GM23338 (cell line): ENCODE measurements at regions not wholly inside any gene's neighbourhood (a gene's known extent, or its start where the extent isn't known, plus 50 kb on each side); places are given as distances from the start of the nearest gene placed in this dataset.

ENCODE experiments used
- ATAC-seq: fragments of 200-7000 bp; cut with Tn5 transposase; 3 replicates; pipeline ENCODE4 v1.9.1; 2020
- DNase-seq: peaks from one replicate; pipeline ENCODE4 v3.0.0-alpha.2; 2015; ENCODE audit warnings: low spot score
- H2AFZ ChIP-seq: fragments of 200-600 bp; sonication (generic); 2 replicates; pipeline ENCODE4 v1.8.0; 2016; ENCODE audit warnings: antibody characterized with exemption, mild to moderate bottlenecking, moderate library complexity
- H3F3A ChIP-seq: fragments of 200-600 bp; sonication (generic); replicated peaks from 2 replicates; pipeline ENCODE4 v1.8.0; 2017; ENCODE audit warnings: antibody characterized with exemption, mixed run types, low read depth
- H3K27ac ChIP-seq: fragments of 200-600 bp; sonication (generic); 2 replicates; pipeline ENCODE4 v1.6.1; 2016; ENCODE audit warnings: low read depth
- H3K27me3 ChIP-seq: fragments of 200-600 bp; sonication (generic); 2 replicates; pipeline ENCODE4 v1.8.0; 2016; ENCODE audit warnings: mild to moderate bottlenecking, mixed run types, moderate library complexity; ENCODE audit not compliant: insufficient read depth
- H3K36me3 ChIP-seq: fragments of 200-600 bp; sonication (generic); 2 replicates; pipeline ENCODE4 v1.8.0; 2016; ENCODE audit warnings: mild to moderate bottlenecking; ENCODE audit not compliant: insufficient read depth
- H3K4me1 ChIP-seq: fragments of 200-600 bp; sonication (generic); 2 replicates; pipeline ENCODE4 v1.8.0; 2016; ENCODE audit warnings: mild to moderate bottlenecking, moderate library complexity; ENCODE audit not compliant: insufficient read depth
- H3K4me2 ChIP-seq: fragments of 200-600 bp; sonication (generic); 2 replicates; pipeline ENCODE4 v1.7.1; 2017; ENCODE audit warnings: mixed run types
- H3K4me3 ChIP-seq: fragments of 200-600 bp; sonication (generic); 2 replicates; pipeline ENCODE4 v1.6.1; 2016; ENCODE audit warnings: mixed run types
- H3K79me2 ChIP-seq: fragments of 200-600 bp; sonication (generic); replicated peaks from 2 replicates; pipeline ENCODE4 v1.8.0; 2017; ENCODE audit warnings: mild to moderate bottlenecking; ENCODE audit not compliant: insufficient read depth
- H3K9me2 ChIP-seq: fragments of 200-600 bp; sonication (generic); 2 replicates; pipeline ENCODE4 v1.8.0; 2017; ENCODE audit not compliant: insufficient read depth
- H4K20me1 ChIP-seq: fragments of 200-600 bp; sonication (generic); replicated peaks from 2 replicates; pipeline ENCODE4 v1.8.0; 2017; ENCODE audit warnings: mild to moderate bottlenecking; ENCODE audit not compliant: insufficient read depth
- H3K27ac Mint-ChIP-seq: 2 replicates; pipeline ENCODE4 v1.8.0; 2020; ENCODE audit warnings: inconsistent platforms, mild to moderate bottlenecking, moderate library complexity, mixed read lengths
- H3K27me3 Mint-ChIP-seq: 3 replicates; pipeline ENCODE4 v1.8.0; 2022; ENCODE audit warnings: low read depth, mild to moderate bottlenecking, moderate library complexity, mixed read lengths, inconsistent platforms; ENCODE audit not compliant: insufficient read depth, poor library complexity
- H3K36me3 Mint-ChIP-seq: 3 replicates; pipeline ENCODE4 v1.8.0; 2021; ENCODE audit warnings: low read depth, mild to moderate bottlenecking, inconsistent platforms, moderate library complexity, mixed read lengths
- H3K4me1 Mint-ChIP-seq: 3 replicates; pipeline ENCODE4 v1.8.0; 2020; ENCODE audit warnings: mild to moderate bottlenecking, inconsistent platforms, mixed read lengths
- H3K4me3 Mint-ChIP-seq: 3 replicates; pipeline ENCODE4 v1.8.0; 2021; ENCODE audit warnings: moderate library complexity, mild to moderate bottlenecking, inconsistent platforms, mixed read lengths
- H3K9me3 Mint-ChIP-seq: 3 replicates; pipeline ENCODE4 v1.8.0; 2020; ENCODE audit warnings: moderate library complexity, mild to moderate bottlenecking, inconsistent platforms, mixed read lengths
- CREB1 ChIP-seq: fragments of 250-450 bp; sonication (Bioruptor Pico); IDR thresholded peaks from 2 replicates; pipeline ENCODE4 v1.5.0; 2020; ENCODE audit warnings: low read depth, mild to moderate bottlenecking, moderate library complexity
- EZH2 ChIP-seq: fragments of 200-600 bp; sonication (generic); IDR thresholded peaks from one replicate; pipeline ENCODE4 v1.8.0; 2017; ENCODE audit warnings: antibody characterized with exemption, mild to moderate bottlenecking, low read depth; ENCODE audit not compliant: unreplicated experiment
- JUNB ChIP-seq: IDR thresholded peaks from one replicate; pipeline ENCODE4 v1.6.1; 2016; ENCODE audit warnings: antibody characterized with exemption; ENCODE audit not compliant: unreplicated experiment
- POLR2AphosphoS5 ChIP-seq: IDR thresholded peaks from 2 replicates; pipeline ENCODE4 v1.6.1; 2016; ENCODE audit warnings: antibody characterized with exemption, low read depth
- STAT1 ChIP-seq: IDR thresholded peaks from one replicate; pipeline ENCODE4 v1.6.1; 2016; ENCODE audit warnings: antibody characterized with exemption; ENCODE audit not compliant: unreplicated experiment
- ZNF331 ChIP-seq: fragments of 250-450 bp; sonication (Bioruptor Pico); IDR thresholded peaks from 2 replicates; pipeline ENCODE4 v1.5.0; 2020; ENCODE audit warnings: low read depth, mild to moderate bottlenecking, moderate library complexity
- TF ChIP-seq, protein P1 (sequence below), 2 experiments: fragments of 200-600 bp in 1 of 2; sonication (generic) in 1 of 2; conservative IDR thresholded peaks; 2 replicates each; pipeline versions ENCODE4 v1.5.1 to v1.6.1; 2016 to 2017; ENCODE audit warnings: antibody characterized with exemption in 2 of 2, low read depth in 2 of 2, mild to moderate bottlenecking in 2 of 2, moderate library complexity in 1 of 2
- TF ChIP-seq, protein P2 (sequence below): fragments of 250-450 bp; sonication (Bioruptor Pico); IDR thresholded peaks from 2 replicates; pipeline ENCODE4 v1.5.0; 2020; ENCODE audit warnings: mild to moderate bottlenecking, moderate library complexity
- TF ChIP-seq, protein P3 (sequence below): IDR thresholded peaks from 2 replicates; pipeline ENCODE4 v1.6.1; 2016; ENCODE audit warnings: antibody characterized with exemption

DNA sequence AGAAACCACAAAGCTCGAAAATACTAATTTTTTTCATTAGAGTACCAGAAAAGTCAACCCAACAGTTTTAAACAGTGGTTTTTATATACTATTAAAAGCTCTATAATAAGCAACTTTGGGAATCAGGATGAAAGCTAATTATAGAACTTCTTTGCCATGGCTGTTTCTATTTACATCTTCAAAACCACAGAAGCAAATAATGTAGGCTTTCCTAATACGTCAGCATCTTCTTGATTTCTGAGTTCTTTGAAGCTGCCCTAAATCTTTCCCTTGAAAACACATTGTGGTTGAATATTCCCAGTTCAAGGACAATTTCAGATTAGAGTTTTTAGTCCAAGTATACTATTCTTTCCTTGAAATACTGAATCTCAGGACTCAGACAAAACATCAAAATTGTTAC lies 460.2 kb upstream of the FAT1 start:
- ATAC-seq: no peak
- H3K4me1 ChIP-seq: no peaks in the 10 kb centered on the region
- peaks cover 2% of the 10 kb centered on the region for H3K27me3 Mint-ChIP-seq
- H3F3A ChIP-seq: no peaks in the 10 kb centered on the region
- peaks cover 22% of the 10 kb centered on the region for H3K4me1 Mint-ChIP-seq
- no peak overlapping the region for H3K4me2 ChIP-seq
- TF ChIP-seq STAT1 (no peak), POLR2AphosphoS5 (no peak), ZNF331 (CRISPR knock-in tag) (no peak), JUNB (no peak), CREB1 (CRISPR knock-in tag) (no peak), EZH2 (no peak)
- TF ChIP-seq, protein P1, sequence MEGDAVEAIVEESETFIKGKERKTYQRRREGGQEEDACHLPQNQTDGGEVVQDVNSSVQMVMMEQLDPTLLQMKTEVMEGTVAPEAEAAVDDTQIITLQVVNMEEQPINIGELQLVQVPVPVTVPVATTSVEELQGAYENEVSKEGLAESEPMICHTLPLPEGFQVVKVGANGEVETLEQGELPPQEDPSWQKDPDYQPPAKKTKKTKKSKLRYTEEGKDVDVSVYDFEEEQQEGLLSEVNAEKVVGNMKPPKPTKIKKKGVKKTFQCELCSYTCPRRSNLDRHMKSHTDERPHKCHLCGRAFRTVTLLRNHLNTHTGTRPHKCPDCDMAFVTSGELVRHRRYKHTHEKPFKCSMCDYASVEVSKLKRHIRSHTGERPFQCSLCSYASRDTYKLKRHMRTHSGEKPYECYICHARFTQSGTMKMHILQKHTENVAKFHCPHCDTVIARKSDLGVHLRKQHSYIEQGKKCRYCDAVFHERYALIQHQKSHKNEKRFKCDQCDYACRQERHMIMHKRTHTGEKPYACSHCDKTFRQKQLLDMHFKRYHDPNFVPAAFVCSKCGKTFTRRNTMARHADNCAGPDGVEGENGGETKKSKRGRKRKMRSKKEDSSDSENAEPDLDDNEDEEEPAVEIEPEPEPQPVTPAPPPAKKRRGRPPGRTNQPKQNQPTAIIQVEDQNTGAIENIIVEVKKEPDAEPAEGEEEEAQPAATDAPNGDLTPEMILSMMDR (conservative IDR thresholded peaks at IDR 0.05; ENCODE audit: low read depth in 2 of 2): no peak
- TF ChIP-seq, protein P2, sequence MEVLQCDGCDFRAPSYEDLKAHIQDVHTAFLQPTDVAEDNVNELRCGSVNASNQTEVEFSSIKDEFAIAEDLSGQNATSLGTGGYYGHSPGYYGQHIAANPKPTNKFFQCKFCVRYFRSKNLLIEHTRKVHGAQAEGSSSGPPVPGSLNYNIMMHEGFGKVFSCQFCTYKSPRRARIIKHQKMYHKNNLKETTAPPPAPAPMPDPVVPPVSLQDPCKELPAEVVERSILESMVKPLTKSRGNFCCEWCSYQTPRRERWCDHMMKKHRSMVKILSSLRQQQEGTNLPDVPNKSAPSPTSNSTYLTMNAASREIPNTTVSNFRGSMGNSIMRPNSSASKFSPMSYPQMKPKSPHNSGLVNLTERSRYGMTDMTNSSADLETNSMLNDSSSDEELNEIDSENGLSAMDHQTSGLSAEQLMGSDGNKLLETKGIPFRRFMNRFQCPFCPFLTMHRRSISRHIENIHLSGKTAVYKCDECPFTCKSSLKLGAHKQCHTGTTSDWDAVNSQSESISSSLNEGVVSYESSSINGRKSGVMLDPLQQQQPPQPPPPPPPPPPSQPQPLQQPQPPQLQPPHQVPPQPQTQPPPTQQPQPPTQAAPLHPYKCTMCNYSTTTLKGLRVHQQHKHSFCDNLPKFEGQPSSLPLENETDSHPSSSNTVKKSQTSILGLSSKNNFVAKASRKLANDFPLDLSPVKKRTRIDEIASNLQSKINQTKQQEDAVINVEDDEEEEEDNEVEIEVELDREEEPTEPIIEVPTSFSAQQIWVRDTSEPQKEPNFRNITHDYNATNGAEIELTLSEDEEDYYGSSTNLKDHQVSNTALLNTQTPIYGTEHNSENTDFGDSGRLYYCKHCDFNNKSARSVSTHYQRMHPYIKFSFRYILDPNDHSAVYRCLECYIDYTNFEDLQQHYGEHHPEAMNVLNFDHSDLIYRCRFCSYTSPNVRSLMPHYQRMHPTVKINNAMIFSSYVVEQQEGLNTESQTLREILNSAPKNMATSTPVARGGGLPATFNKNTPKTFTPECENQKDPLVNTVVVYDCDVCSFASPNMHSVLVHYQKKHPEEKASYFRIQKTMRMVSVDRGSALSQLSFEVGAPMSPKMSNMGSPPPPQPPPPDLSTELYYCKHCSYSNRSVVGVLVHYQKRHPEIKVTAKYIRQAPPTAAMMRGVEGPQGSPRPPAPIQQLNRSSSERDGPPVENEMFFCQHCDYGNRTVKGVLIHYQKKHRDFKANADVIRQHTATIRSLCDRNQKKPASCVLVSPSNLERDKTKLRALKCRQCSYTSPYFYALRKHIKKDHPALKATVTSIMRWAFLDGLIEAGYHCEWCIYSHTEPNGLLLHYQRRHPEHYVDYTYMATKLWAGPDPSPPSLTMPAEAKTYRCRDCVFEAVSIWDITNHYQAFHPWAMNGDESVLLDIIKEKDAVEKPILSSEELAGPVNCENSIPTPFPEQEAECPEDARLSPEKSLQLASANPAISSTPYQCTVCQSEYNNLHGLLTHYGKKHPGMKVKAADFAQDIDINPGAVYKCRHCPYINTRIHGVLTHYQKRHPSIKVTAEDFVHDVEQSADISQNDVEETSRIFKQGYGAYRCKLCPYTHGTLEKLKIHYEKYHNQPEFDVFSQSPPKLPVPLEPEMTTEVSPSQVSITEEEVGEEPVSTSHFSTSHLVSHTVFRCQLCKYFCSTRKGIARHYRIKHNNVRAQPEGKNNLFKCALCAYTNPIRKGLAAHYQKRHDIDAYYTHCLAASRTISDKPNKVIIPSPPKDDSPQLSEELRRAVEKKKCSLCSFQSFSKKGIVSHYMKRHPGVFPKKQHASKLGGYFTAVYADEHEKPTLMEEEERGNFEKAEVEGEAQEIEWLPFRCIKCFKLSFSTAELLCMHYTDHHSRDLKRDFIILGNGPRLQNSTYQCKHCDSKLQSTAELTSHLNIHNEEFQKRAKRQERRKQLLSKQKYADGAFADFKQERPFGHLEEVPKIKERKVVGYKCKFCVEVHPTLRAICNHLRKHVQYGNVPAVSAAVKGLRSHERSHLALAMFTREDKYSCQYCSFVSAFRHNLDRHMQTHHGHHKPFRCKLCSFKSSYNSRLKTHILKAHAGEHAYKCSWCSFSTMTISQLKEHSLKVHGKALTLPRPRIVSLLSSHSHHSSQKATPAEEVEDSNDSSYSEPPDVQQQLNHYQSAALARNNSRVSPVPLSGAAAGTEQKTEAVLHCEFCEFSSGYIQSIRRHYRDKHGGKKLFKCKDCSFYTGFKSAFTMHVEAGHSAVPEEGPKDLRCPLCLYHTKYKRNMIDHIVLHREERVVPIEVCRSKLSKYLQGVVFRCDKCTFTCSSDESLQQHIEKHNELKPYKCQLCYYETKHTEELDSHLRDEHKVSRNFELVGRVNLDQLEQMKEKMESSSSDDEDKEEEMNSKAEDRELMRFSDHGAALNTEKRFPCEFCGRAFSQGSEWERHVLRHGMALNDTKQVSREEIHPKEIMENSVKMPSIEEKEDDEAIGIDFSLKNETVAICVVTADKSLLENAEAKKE (CRISPR knock-in tag): no peak
- TF ChIP-seq, protein P3, sequence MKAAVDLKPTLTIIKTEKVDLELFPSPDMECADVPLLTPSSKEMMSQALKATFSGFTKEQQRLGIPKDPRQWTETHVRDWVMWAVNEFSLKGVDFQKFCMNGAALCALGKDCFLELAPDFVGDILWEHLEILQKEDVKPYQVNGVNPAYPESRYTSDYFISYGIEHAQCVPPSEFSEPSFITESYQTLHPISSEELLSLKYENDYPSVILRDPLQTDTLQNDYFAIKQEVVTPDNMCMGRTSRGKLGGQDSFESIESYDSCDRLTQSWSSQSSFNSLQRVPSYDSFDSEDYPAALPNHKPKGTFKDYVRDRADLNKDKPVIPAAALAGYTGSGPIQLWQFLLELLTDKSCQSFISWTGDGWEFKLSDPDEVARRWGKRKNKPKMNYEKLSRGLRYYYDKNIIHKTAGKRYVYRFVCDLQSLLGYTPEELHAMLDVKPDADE: no peak
- H4K20me1 ChIP-seq: no peaks in the 10 kb centered on the region
- H3K27me3 ChIP-seq: no peaks in the 10 kb centered on the region
- no peak overlapping the region for H2AFZ ChIP-seq
- H3K79me2 ChIP-seq: no peaks in the 10 kb centered on the region
- no peak overlapping the region for H3K27ac Mint-ChIP-seq
- H3K36me3 Mint-ChIP-seq: no peaks in the 10 kb centered on the region
- H3K36me3 ChIP-seq: no peaks in the 10 kb centered on the region
- H3K4me3 Mint-ChIP-seq: no peak overlapping the region
- no peak overlapping the region for H3K27ac ChIP-seq
- no peak overlapping the region for H3K4me3 ChIP-seq
- H3K9me3 Mint-ChIP-seq: no peaks in the 10 kb centered on the region
- no peaks in the 10 kb centered on the region for H3K9me2 ChIP-seq
- no peak for DNase-seq
